OCI-LY7 (cell line): ENCODE measurements at regions not wholly inside any gene's neighbourhood (a gene's known extent, or its start where the extent isn't known, plus 50 kb on each side); places are given as distances from the start of the nearest gene placed in this dataset.

ENCODE experiments used
- BruUV-seq: library from RNA; stranded (reverse); fragments of 400-500 nt; replicated peaks from 2 replicates; lab custom pipeline; 2021; lab: Mats Ljungman, UMichigan
- CTCF ChIA-PET: fragments of 300-600 bp; sonication (Branson Sonifier 250); formaldehyde crosslinking; loops from one replicate; lab custom pipeline; 2022; ENCODE audit warnings: antibody characterized with exemption; ENCODE audit not compliant: unreplicated experiment; lab: Charles Lee
- POLR2A ChIA-PET: fragments of 300-600 bp; sonication (Branson Sonifier 250); formaldehyde crosslinking; loops from one replicate; lab custom pipeline; 2022; ENCODE audit warnings: antibody characterized with exemption; lab: Charles Lee
- DNase-seq: peaks from one replicate; pipeline ENCODE4 v3.0.0-alpha.2; 2015; ENCODE audit warnings: low spot score
- H2AFZ ChIP-seq: fragments of 200-600 bp; sonication (generic), shearing (Covaris generic); 2 replicates; pipeline ENCODE4 v1.6.1; 2014; ENCODE audit warnings: mild to moderate bottlenecking, antibody characterized with exemption, low read length, moderate library complexity
- H3K27ac ChIP-seq: fragments of 200-600 bp; sonication (generic); 2 replicates; pipeline ENCODE4 v1.5.1; 2014; ENCODE audit warnings: mixed run types, low read depth, mild to moderate bottlenecking, moderate library complexity, low read length, inconsistent platforms; ENCODE audit not compliant: poor library complexity, severe bottlenecking
- H3K36me3 ChIP-seq: fragments of 200-600 bp; sonication (generic); 2 replicates; pipeline ENCODE4 v1.6.1; 2014; ENCODE audit warnings: mild to moderate bottlenecking, antibody characterized with exemption, low read length, moderate library complexity, mixed read lengths; ENCODE audit not compliant: insufficient read depth
- H3K4me1 ChIP-seq: fragments of 200-600 bp; sonication (generic); 2 replicates; pipeline ENCODE4 v1.5.1; 2014; ENCODE audit warnings: mild to moderate bottlenecking, low read length; ENCODE audit not compliant: insufficient read depth, poor library complexity, severe bottlenecking
- H3K4me2 ChIP-seq: fragments of 200-600 bp; sonication (generic); 2 replicates; pipeline ENCODE4 v1.6.1; 2014; ENCODE audit warnings: mild to moderate bottlenecking, low read length
- H3K4me3 ChIP-seq: fragments of 200-600 bp; sonication (generic); 2 replicates; pipeline ENCODE4 v1.5.1; 2014; ENCODE audit warnings: mild to moderate bottlenecking, low read depth, low read length; ENCODE audit not compliant: poor library complexity, severe bottlenecking
- H3K79me2 ChIP-seq: fragments of 200-600 bp; sonication (generic); 2 replicates; pipeline ENCODE4 v1.6.1; 2016; ENCODE audit warnings: low read depth, mild to moderate bottlenecking, low read length, moderate library complexity, mixed read lengths; ENCODE audit not compliant: insufficient read depth
- H3K9me2 ChIP-seq: fragments of 200-600 bp; sonication (generic); 2 replicates; pipeline ENCODE4 v1.6.1; 2016; ENCODE audit warnings: mild to moderate bottlenecking, low read length, mixed read lengths; ENCODE audit not compliant: insufficient read depth
- H3K9me3 ChIP-seq: fragments of 200-600 bp; sonication (generic); 2 replicates; pipeline ENCODE4 v1.6.1; 2014; ENCODE audit warnings: mild to moderate bottlenecking, mixed run types, low read length, mixed read lengths
- H4K20me1 ChIP-seq: fragments of 200-600 bp; sonication (generic); 2 replicates; pipeline ENCODE4 v1.6.1; 2014; ENCODE audit warnings: mild to moderate bottlenecking, antibody characterized with exemption, low read length, moderate library complexity, mixed read lengths; ENCODE audit not compliant: insufficient read depth
- EZH2phosphoT487 ChIP-seq: fragments of 200-600 bp; sonication (generic); IDR thresholded peaks from 2 replicates; pipeline ENCODE4 v1.6.1; 2018; ENCODE audit warnings: low read depth, borderline replicate concordance, mild to moderate bottlenecking, mixed run types, antibody characterized with exemption, low read length, moderate library complexity, mixed read lengths
- intact Hi-C: fragments of 100-400 bp; cut with micrococcal nuclease; formaldehyde crosslinking; loops from one replicate; pipeline ENCODE4 v1.10.0; 2022; ENCODE audit not compliant: unreplicated experiment
- TF ChIP-seq, protein P1 (sequence below): fragments of 200-600 bp; sonication (generic); conservative IDR thresholded peaks from 2 replicates; pipeline ENCODE4 v1.5.1; 2014; ENCODE audit warnings: mild to moderate bottlenecking, antibody characterized with exemption, low read length, moderate library complexity, mixed read lengths

DNA sequence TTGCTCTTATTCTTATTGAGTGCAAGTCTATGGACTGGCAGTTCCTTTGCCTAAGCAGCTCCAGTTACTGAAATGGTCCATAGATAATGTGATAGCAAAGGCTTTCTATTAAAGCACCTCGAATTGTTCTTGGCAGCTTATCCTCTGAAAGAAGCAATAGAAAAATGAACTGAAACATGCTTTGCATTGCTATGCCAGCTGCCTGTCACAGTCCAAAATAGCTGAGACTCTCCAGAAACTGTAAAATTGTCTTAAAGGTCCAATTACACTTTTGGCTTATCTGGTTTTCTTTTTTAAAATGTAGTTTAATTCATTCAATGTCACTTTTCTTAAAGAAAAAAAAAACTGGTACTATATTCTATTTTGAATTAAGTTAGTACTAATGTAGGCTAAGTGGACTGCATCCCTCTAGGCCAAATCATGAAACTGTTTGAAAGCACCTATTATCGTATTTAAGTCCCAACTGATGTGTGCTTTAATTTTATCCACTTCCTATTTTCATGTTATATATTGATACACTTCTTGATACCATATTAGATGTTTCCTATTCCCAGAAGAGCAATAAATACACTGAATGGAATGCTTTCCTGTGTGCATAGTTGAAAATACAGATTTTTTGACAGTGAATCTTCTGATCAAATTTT, 208.0 kb upstream of the DEPDC1 start:
- Histone ChIP-seq H3K79me2 (no peaks in the 10 kb centered on the region), H3K36me3 (no peaks in the 10 kb centered on the region), H2AFZ (no peak overlapping the region), H3K9me3 (no peaks in the 10 kb centered on the region), H4K20me1 (no peaks in the 10 kb centered on the region), H3K4me3 (no peak overlapping the region), H3K27ac (no peak overlapping the region), H3K4me2 (no peak overlapping the region), H3K4me1 (no peaks in the 10 kb centered on the region), H3K9me2 (no peaks in the 10 kb centered on the region)
- TF ChIP-seq, protein P1, sequence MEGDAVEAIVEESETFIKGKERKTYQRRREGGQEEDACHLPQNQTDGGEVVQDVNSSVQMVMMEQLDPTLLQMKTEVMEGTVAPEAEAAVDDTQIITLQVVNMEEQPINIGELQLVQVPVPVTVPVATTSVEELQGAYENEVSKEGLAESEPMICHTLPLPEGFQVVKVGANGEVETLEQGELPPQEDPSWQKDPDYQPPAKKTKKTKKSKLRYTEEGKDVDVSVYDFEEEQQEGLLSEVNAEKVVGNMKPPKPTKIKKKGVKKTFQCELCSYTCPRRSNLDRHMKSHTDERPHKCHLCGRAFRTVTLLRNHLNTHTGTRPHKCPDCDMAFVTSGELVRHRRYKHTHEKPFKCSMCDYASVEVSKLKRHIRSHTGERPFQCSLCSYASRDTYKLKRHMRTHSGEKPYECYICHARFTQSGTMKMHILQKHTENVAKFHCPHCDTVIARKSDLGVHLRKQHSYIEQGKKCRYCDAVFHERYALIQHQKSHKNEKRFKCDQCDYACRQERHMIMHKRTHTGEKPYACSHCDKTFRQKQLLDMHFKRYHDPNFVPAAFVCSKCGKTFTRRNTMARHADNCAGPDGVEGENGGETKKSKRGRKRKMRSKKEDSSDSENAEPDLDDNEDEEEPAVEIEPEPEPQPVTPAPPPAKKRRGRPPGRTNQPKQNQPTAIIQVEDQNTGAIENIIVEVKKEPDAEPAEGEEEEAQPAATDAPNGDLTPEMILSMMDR: no peak
- intact Hi-C loops: no loop called here
- BruUV-seq: no TSS peak
- ChIA-PET POLR2A (no interaction called here), CTCF (no interaction called here)
- no peak for DNase-seq

DNA sequence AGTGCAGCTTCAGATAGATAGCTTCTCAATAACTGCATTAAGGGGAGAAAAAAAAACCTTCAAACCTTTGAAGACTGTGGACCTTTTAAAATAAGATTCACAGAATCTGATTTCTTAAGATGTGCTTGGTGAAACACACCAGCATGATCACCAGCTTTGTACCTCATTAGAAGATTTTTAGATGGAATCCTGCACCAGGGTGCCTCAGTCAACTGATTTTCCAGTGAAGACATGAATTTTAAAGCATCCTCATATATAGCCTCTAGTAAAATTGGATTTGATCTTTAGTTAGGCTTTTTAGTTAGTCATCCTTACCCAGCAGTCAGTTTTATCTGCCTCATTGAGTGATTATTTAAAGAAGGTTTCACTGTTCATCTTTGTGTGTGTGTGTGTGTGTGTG, 208.6 kb upstream of the DEPDC1 start:
- BruUV-seq: no TSS peak
- Histone ChIP-seq H3K36me3 (no peaks in the 10 kb centered on the region), H3K9me2 (no peaks in the 10 kb centered on the region), H4K20me1 (no peaks in the 10 kb centered on the region), H3K4me2 (no peak overlapping the region), H2AFZ (no peak overlapping the region), H3K4me3 (no peak overlapping the region), H3K9me3 (no peaks in the 10 kb centered on the region), H3K4me1 (no peaks in the 10 kb centered on the region), H3K79me2 (no peaks in the 10 kb centered on the region), H3K27ac (no peak overlapping the region)
- POLR2A ChIA-PET: interaction anchor here (0.7 kb wide), 1 partner anchor 722 kb away, joined by 3 read pairs; no protein-coding TSS in a partner anchor
- DNase-seq: no peak
- no peak for TF ChIP-seq EZH2phosphoT487
- TF ChIP-seq, protein P1: no peak
- intact Hi-C loops: no loop called here
- CTCF ChIA-PET: no interaction called here

DNA sequence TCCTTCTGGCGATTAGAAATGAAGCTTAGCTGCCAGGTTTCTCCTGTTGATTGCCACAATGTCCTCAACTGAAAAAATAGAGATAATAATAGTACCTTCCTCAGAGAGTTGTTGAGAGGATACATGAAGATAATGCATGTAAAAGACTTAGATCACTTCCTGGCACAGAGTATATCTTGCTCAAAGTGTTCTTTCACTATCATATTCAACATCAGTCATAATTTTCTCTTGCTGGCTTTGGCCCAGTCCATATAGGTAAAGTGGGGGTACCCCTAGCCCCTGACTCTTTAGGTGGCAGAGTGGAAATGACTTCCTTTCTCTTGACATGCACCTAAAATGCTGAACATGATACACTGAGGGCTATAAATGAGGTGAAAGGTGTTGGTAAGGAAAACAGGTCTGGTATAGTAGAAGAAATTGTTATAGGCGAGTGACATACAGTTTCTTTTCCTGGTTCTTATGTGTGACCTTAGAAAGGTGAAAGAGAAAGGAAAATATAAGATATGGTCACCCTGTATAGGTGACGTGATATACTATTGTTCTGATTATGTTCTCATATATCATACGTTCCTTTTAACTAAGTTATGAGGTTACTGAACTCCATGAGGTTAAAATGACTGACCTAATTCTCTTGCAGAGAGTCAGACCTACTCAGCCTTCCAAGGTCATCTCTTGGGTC, 209.9 kb upstream of the DEPDC1 start:
- H2AFZ ChIP-seq: no peak overlapping the region
- H3K9me2 ChIP-seq: no peaks in the 10 kb centered on the region
- no peaks in the 10 kb centered on the region for H3K4me1 ChIP-seq
- H4K20me1 ChIP-seq: no peaks in the 10 kb centered on the region
- ChIA-PET POLR2A (no interaction called here), CTCF (no interaction called here)
- DNase-seq: no peak
- no peak overlapping the region for H3K27ac ChIP-seq
- H3K4me2 ChIP-seq: no peak overlapping the region
- no peaks in the 10 kb centered on the region for H3K9me3 ChIP-seq
- intact Hi-C loops: no loop called here
- no peak overlapping the region for H3K4me3 ChIP-seq
- H3K79me2 ChIP-seq: no peaks in the 10 kb centered on the region
- TF ChIP-seq EZH2phosphoT487: no peak
- TF ChIP-seq, protein P1: no peak
- no TSS peak for BruUV-seq
- H3K36me3 ChIP-seq: no peaks in the 10 kb centered on the region
